K562 (cell line): ENCODE measurements at regions not wholly inside any gene's neighbourhood (a gene's known extent, or its start where the extent isn't known, plus 50 kb on each side); places are given as distances from the start of the nearest gene placed in this dataset.

Experiments
- ATAC-seq: fragments of 200-7000 bp; cut with Tn5 transposase; 3 replicates; pipeline ENCODE4 v1.9.1; 2020; ENCODE audit warnings: moderate library complexity
- BruUV-seq: library from RNA; stranded (reverse); fragments of 400-500 nt; replicated peaks from 2 replicates; lab custom pipeline; 2021; lab: Mats Ljungman, UMichigan
- CTCF ChIA-PET: fragments of 300-600 bp; formaldehyde crosslinking; extraction: SDS; loops from one replicate; lab custom pipeline; 2021; ENCODE audit warnings: low intra/inter-chr PET ratio; lab: Yijun Ruan, JAX
- POLR2A ChIA-PET: fragments of 300-600, 350-650 bp; sonication (Branson Sonifier 250); formaldehyde crosslinking; extraction: SDS; loops from one replicate; lab custom pipeline; 2021; ENCODE audit warnings: antibody characterized with exemption, inconsistent platforms; lab: Yijun Ruan, JAX
- DNase-seq, 4 experiments: peaks; one replicate each; pipeline versions ENCODE4 v3.0.0 to v3.0.0-alpha.2; 2011 to 2018; ENCODE audit warnings: low spot score in 3 of 4, mixed read lengths in 3 of 4; ENCODE audit errors: extremely low read depth in 1 of 4
- FAIRE-seq: peaks from 2 replicates; lab custom pipeline; 2011; peaks lifted over from hg19 to GRCh38; lab: Jason Lieb, UNC
- H2AFZ ChIP-seq: 2 replicates; pipeline ENCODE4 v1.6.0; 2011; ENCODE audit warnings: low read depth, low read length, control low read depth, inconsistent platforms
- H3K27ac ChIP-seq: fragments of 200-600 bp; 3 replicates; pipeline ENCODE4 v1.8.0; 2011; ENCODE audit warnings: low read depth, mild to moderate bottlenecking, control low read depth, inconsistent platforms, low read length, moderate library complexity, mixed read lengths; ENCODE audit errors: extremely low read depth
- H3K27me3 ChIP-seq, 2 experiments: fragments of 300-600 bp in 1 of 2; 2 replicates in 1 of 2; 3 replicates in 1 of 2; pipeline versions ENCODE4 v1.6.0 to v1.8.0; 2011; ENCODE audit warnings: inconsistent platforms in 2 of 2, low read length in 2 of 2, mild to moderate bottlenecking in 1 of 2, mixed read lengths in 1 of 2, moderate library complexity in 1 of 2; ENCODE audit not compliant: control insufficient read depth in 2 of 2, insufficient read depth in 2 of 2
- H3K36me3 ChIP-seq: fragments of 300-600 bp; 3 replicates; pipeline ENCODE4 v1.8.0; 2011; ENCODE audit warnings: mild to moderate bottlenecking, low read length, inconsistent platforms; ENCODE audit not compliant: control insufficient read depth, insufficient read depth
- H3K4me1 ChIP-seq, 2 experiments: fragments of 200-600 bp in 1 of 2; replicated peaks in 1 of 2; 2 replicates in 1 of 2; 3 replicates in 1 of 2; pipeline versions ENCODE4 v1.5.1 to v1.8.0; 2011; ENCODE audit warnings: inconsistent platforms in 2 of 2, low read length in 2 of 2, mild to moderate bottlenecking in 1 of 2, mixed read lengths in 1 of 2, moderate library complexity in 1 of 2; ENCODE audit not compliant: control insufficient read depth in 2 of 2, insufficient read depth in 2 of 2
- H3K4me2 ChIP-seq: 2 replicates; pipeline ENCODE4 v1.6.1; 2011; ENCODE audit warnings: low read length, control low read depth, inconsistent platforms, mixed read lengths; ENCODE audit not compliant: insufficient read depth
- H3K4me3 ChIP-seq: fragments of 200-600 bp; sonication (generic), shearing (Covaris generic); 2 replicates; pipeline ENCODE4 v1.5.1; 2016; ENCODE audit warnings: control low read depth, inconsistent platforms
- H3K79me2 ChIP-seq: fragments of 200-600 bp; 3 replicates; pipeline ENCODE4 v1.8.0; 2011; ENCODE audit warnings: low read length, inconsistent platforms; ENCODE audit not compliant: control insufficient read depth, insufficient read depth
- H3K9ac ChIP-seq, 2 experiments: 2 replicates each; pipeline versions ENCODE4 v1.6.0 to v1.6.1; 2011; ENCODE audit warnings: low read depth in 2 of 2, low read length in 2 of 2, control low read depth in 1 of 2, inconsistent platforms in 1 of 2, mild to moderate bottlenecking in 1 of 2, mixed read lengths in 1 of 2; ENCODE audit not compliant: insufficient read depth in 1 of 2
- H3K9me1 ChIP-seq: one replicate; pipeline ENCODE4 v1.6.0; 2011; ENCODE audit warnings: inconsistent platforms, mild to moderate bottlenecking, low read length, moderate library complexity; ENCODE audit not compliant: control insufficient read depth, insufficient read depth
- H3K9me3 ChIP-seq: replicated peaks from 2 replicates; pipeline ENCODE4 v1.5.1; 2011; ENCODE audit warnings: low read depth, low read length, inconsistent platforms; ENCODE audit not compliant: control insufficient read depth, insufficient read depth
- H4K20me1 ChIP-seq: replicated peaks from 2 replicates; pipeline ENCODE4 v1.6.1; 2011; ENCODE audit warnings: low read length, inconsistent platforms, mixed read lengths; ENCODE audit not compliant: control insufficient read depth, insufficient read depth
- BCL6 ChIP-seq: fragments of 250-450 bp; sonication (Bioruptor Pico); IDR thresholded peaks from 2 replicates; pipeline ENCODE4 v1.4.0; 2020
- CBFA2T2 ChIP-seq: fragments of 450-650 bp; conservative IDR thresholded peaks from 2 replicates; pipeline ENCODE4 v1.6.1; 2017; ENCODE audit warnings: mild to moderate bottlenecking
- EHMT2 ChIP-seq: fragments of 450-650 bp; IDR thresholded peaks from 2 replicates; pipeline ENCODE4 v1.6.1; 2018; ENCODE audit warnings: antibody characterized with exemption
- ETV1 ChIP-seq: fragments of 450-650 bp; conservative IDR thresholded peaks from 2 replicates; pipeline ENCODE4 v1.6.1; 2016; ENCODE audit warnings: missing genetic modification characterization, control low read depth, low read depth, missing compliant biosample characterization
- FOXK1 ChIP-seq: sonication (generic); formaldehyde crosslinking; IDR thresholded peaks from 2 replicates; pipeline ENCODE4 v1.8.0; 2022; ENCODE audit warnings: missing genetic modification reagents, mild to moderate bottlenecking, borderline replicate concordance
- SAFB ChIP-seq: fragments of 200-400 bp; formaldehyde crosslinking; IDR thresholded peaks from 2 replicates; pipeline ENCODE4 v1.6.1; 2017; ENCODE audit warnings: low read depth, low read length, borderline replicate concordance
- ZBED1 ChIP-seq: IDR thresholded peaks from 2 replicates; pipeline ENCODE4 v1.6.1; 2014
- ZBTB17 ChIP-seq: fragments of 450-650 bp; formaldehyde crosslinking; IDR thresholded peaks from 2 replicates; pipeline ENCODE4 v1.4.0; 2020; ENCODE audit warnings: mild to moderate bottlenecking
- ZNF175 ChIP-seq: fragments of 200-800 bp; sonication (Bioruptor generic); IDR thresholded peaks from 2 replicates; pipeline ENCODE4 v1.6.1; 2016; ENCODE audit warnings: low read depth, mild to moderate bottlenecking, missing genetic modification characterization, missing compliant biosample characterization
- ZNF274 ChIP-seq: IDR thresholded peaks from 2 replicates; pipeline ENCODE4 v1.6.1; 2011; ENCODE audit warnings: low read depth, mild to moderate bottlenecking, low read length, moderate library complexity, borderline replicate concordance
- ZSCAN32 ChIP-seq: fragments of 450-650 bp; formaldehyde crosslinking; IDR thresholded peaks from 2 replicates; pipeline ENCODE4 v1.4.0; 2020; ENCODE audit warnings: mild to moderate bottlenecking, moderate library complexity
- WGBS: fragments of 100-300 bp; shearing (Covaris generic); methylation state at CpG from one replicate; pipeline ENCODE4 v1.1.6; 2016; ENCODE audit warnings: low coverage, mixed read lengths; ENCODE audit not compliant: insufficient coverage; ENCODE audit errors: missing lambda C conversion rate; 5-methylcytosine and 5-hydroxymethylcytosine counted together
- in situ Hi-C: fragments of 300-500 bp; cut with MboI; formaldehyde crosslinking; loops from 4 replicates; pipeline ENCODE4 v1.15.0; 2018; ENCODE audit warnings: inconsistent platforms, mixed read lengths
- intact Hi-C: fragments of 100-400 bp; cut with micrococcal nuclease; formaldehyde crosslinking; loops from 2 replicates; pipeline ENCODE4 v1.14.2; 2022
- TF ChIP-seq, protein P1 (sequence below), 2 experiments: fragments of 450-650 bp; formaldehyde crosslinking in 1 of 2; IDR thresholded peaks; 2 replicates each; pipeline versions ENCODE4 v1.4.0 to v1.6.1; 2014 to 2020; ENCODE audit warnings: mild to moderate bottlenecking in 2 of 2, borderline replicate concordance in 1 of 2, low read depth in 1 of 2

DNA sequence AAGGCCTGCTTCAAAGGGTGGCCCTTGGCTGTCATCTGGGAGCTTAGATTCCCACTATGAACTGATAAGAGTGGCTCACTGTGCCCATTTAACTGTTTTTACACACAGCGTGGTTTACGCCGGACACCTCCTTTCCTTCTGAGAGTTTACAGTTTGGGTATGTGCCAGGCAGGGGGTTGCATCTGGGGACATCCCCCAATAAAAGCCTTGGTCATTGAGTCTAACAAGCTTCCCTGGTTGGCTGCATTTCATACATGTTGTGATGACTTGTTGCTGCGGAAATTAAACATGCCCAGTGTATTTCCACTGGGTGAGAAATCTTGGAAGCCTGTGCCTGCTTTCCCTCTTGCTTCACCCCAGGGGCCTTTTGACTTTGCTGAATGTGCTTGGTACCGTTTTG lies 264.1 kb upstream of the NPY start:
- H3K9me3 ChIP-seq = no peaks in the 10 kb centered on the region
- no peak overlapping the region for H2AFZ ChIP-seq
- intact Hi-C loops = no loop called here
- WGBS = 0% methylated on average over 5 of the region's 5 CpGs
- FAIRE-seq = no peak
- no peak for DNase-seq
- ATAC-seq = no peak
- BruUV-seq = no TSS peak
- in situ Hi-C loops = no loop called here
- ChIA-PET CTCF (no interaction called here), POLR2A (no interaction called here)
- H3K9me1 ChIP-seq = no peaks in the 10 kb centered on the region
- H3K27me3 ChIP-seq = no peaks in the 10 kb centered on the region
- H3K27ac ChIP-seq = no peak overlapping the region
- no peak overlapping the region for H3K9ac ChIP-seq
- no peaks in the 10 kb centered on the region for H3K79me2 ChIP-seq
- no peak overlapping the region for H3K4me2 ChIP-seq
- no peak overlapping the region for H3K4me3 ChIP-seq
- H3K36me3 ChIP-seq = no peaks in the 10 kb centered on the region
- H3K4me1 ChIP-seq = no peaks in the 10 kb centered on the region
- no peaks in the 10 kb centered on the region for H4K20me1 ChIP-seq
- TF ChIP-seq FOXK1 (CRISPR knock-in tag) (no peak), ZNF274 (no peak), CBFA2T2 (no peak), ZSCAN32 (CRISPR knock-in tag) (no peak), BCL6 (no peak), SAFB (no peak), ETV1 (tag) (no peak), EHMT2 (no peak), ZNF175 (no peak), ZBTB17 (no peak), ZBED1 (no peak)
- TF ChIP-seq, protein P1, sequence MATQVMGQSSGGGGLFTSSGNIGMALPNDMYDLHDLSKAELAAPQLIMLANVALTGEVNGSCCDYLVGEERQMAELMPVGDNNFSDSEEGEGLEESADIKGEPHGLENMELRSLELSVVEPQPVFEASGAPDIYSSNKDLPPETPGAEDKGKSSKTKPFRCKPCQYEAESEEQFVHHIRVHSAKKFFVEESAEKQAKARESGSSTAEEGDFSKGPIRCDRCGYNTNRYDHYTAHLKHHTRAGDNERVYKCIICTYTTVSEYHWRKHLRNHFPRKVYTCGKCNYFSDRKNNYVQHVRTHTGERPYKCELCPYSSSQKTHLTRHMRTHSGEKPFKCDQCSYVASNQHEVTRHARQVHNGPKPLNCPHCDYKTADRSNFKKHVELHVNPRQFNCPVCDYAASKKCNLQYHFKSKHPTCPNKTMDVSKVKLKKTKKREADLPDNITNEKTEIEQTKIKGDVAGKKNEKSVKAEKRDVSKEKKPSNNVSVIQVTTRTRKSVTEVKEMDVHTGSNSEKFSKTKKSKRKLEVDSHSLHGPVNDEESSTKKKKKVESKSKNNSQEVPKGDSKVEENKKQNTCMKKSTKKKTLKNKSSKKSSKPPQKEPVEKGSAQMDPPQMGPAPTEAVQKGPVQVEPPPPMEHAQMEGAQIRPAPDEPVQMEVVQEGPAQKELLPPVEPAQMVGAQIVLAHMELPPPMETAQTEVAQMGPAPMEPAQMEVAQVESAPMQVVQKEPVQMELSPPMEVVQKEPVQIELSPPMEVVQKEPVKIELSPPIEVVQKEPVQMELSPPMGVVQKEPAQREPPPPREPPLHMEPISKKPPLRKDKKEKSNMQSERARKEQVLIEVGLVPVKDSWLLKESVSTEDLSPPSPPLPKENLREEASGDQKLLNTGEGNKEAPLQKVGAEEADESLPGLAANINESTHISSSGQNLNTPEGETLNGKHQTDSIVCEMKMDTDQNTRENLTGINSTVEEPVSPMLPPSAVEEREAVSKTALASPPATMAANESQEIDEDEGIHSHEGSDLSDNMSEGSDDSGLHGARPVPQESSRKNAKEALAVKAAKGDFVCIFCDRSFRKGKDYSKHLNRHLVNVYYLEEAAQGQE (IDR thresholded peaks at IDR 0.05; ENCODE audit: borderline replicate concordance) = no peak
- TF ChIP-seq, protein P1 (CRISPR knock-in tag; IDR thresholded peaks at IDR 0.05; ENCODE audit: low read depth) = no peak
